Lung (tissue), 11 donors: ENCODE measurements at regions not wholly inside any gene's neighbourhood (a gene's known extent, or its start where the extent isn't known, plus 50 kb on each side); places are given as distances from the start of the nearest gene placed in this dataset.

Source experiments
- ATAC-seq: fragments of 200-7000 bp; cut with Tn5 transposase; one replicate; pipeline ENCODE4 v1.9.1; 2020; ENCODE audit warnings: moderate number of reproducible peaks; ENCODE audit not compliant: insufficient read depth, low FRiP score
- DNase-seq, 3 donors: peaks; one replicate each; pipeline ENCODE4 v3.0.0-alpha.2; 2013 to 2017
- H3K27ac ChIP-seq, 2 donors: one replicate each; pipeline ENCODE4 v1.5.1; 2013; ENCODE audit warnings: mild to moderate bottlenecking in 2 of 2, moderate library complexity in 2 of 2, control low read depth in 1 of 2, inconsistent platforms in 1 of 2, low read depth in 1 of 2, low read length in 1 of 2
- H3K27me3 ChIP-seq, 3 donors: one replicate each; pipeline ENCODE4 v1.5.1; 2013; ENCODE audit warnings: low read length in 2 of 3; ENCODE audit not compliant: control insufficient read depth in 3 of 3, insufficient read depth in 3 of 3
- H3K36me3 ChIP-seq, 4 donors: one replicate each; pipeline ENCODE4 v1.5.1; 2013; ENCODE audit warnings: low read length in 4 of 4, mild to moderate bottlenecking in 1 of 4, moderate library complexity in 1 of 4; ENCODE audit not compliant: control insufficient read depth in 4 of 4, insufficient read depth in 4 of 4
- H3K4me1 ChIP-seq, 5 donors: one replicate each; pipeline ENCODE4 v1.5.1; 2013; ENCODE audit warnings: low read length in 5 of 5, mild to moderate bottlenecking in 2 of 5, moderate library complexity in 1 of 5; ENCODE audit not compliant: control insufficient read depth in 5 of 5, insufficient read depth in 5 of 5
- H3K4me3 ChIP-seq: one replicate; pipeline ENCODE4 v1.5.1; 2013; ENCODE audit warnings: mild to moderate bottlenecking, control low read depth, moderate library complexity
- H3K9ac ChIP-seq, 2 donors: one replicate each; pipeline ENCODE4 v1.5.1; 2013; ENCODE audit warnings: low read length in 2 of 2, control low read depth in 1 of 2; ENCODE audit not compliant: insufficient read depth in 1 of 2
- H3K9me3 ChIP-seq, 4 donors: one replicate each; pipeline ENCODE4 v1.5.1; 2013; ENCODE audit warnings: low read length in 3 of 4, mild to moderate bottlenecking in 1 of 4, moderate library complexity in 1 of 4; ENCODE audit not compliant: control insufficient read depth in 4 of 4, insufficient read depth in 3 of 4
- CTCF ChIP-seq: IDR thresholded peaks from 2 replicates; pipeline ENCODE4 v1.5.1; 2012; ENCODE audit warnings: mild to moderate bottlenecking; ENCODE audit errors: control extremely low read depth, extremely low read depth
- WGBS, 2 donors: extraction: QIAGEN DNeasy Blood & Tissue Kit; methylation state at CpG; one replicate each; pipeline ENCODE4 v1.1.7; 2013; 5-methylcytosine and 5-hydroxymethylcytosine counted together
- donor health status: control.
- donor health status: control.
- donor health status: Bipolar disorder and iron deficiency.
- donor health status: healthy.
- donor health status: DM: yes; HTN: yes; CAD: no.

GRCh38 chr2:52345082-52345481 is 1313.2 kb upstream of the NRXN1 start:
- no peak overlapping the region for H3K4me3 ChIP-seq
- no peak overlapping the region for H3K27ac ChIP-seq
- TF ChIP-seq CTCF = no peak
- H3K36me3 ChIP-seq = no peaks in the 10 kb centered on the region
- H3K9ac ChIP-seq = no peak overlapping the region
- no peaks in the 10 kb centered on the region for H3K27me3 ChIP-seq
- H3K4me1 ChIP-seq = no peaks in the 10 kb centered on the region
- H3K9me3 ChIP-seq = no peaks in the 10 kb centered on the region
- ATAC-seq = no peak
- no peak for DNase-seq

- Histone ChIP-seq H3K4me1 (peaks cover 0 to 2% (median 0%) of the 10 kb centered on the region in 5 donors), H3K27ac (no peak overlapping the region), H3K9me3 (no peaks in the 10 kb centered on the region), H3K9ac (no peak overlapping the region), H3K27me3 (no peaks in the 10 kb centered on the region), H3K4me3 (no peak overlapping the region), H3K36me3 (no peaks in the 10 kb centered on the region)
- no peak for DNase-seq
- 66 to 79% methylated on average over 2 of the region's 2 CpGs for WGBS, 2 donors
- TF ChIP-seq CTCF = no peak
- ATAC-seq = no peak
These were observed 1311.9 kb upstream of the NRXN1 start for GRCh38 chr2:52343706-52344266.

GRCh38 chr2:52343010-52343409 is 1311.1 kb upstream of the NRXN1 start:
- 44 to 95% methylated on average over 1 of the region's 1 CpG for WGBS, 2 donors
- DNase-seq (peak in 1 of 3 donors; percentile 18), ATAC-seq (no peak)
- no peak for TF ChIP-seq CTCF
- Histone ChIP-seq H3K4me1 (peaks cover 0 to 2% (median 0%) of the 10 kb centered on the region in 5 donors), H3K27me3 (no peaks in the 10 kb centered on the region), H3K4me3 (no peak overlapping the region), H3K27ac (no peak overlapping the region), H3K9ac (no peak overlapping the region), H3K9me3 (no peaks in the 10 kb centered on the region), H3K36me3 (no peaks in the 10 kb centered on the region)

GRCh38 chr2:52342458-52342857 is 1310.5 kb upstream of the NRXN1 start:
- H3K4me3 ChIP-seq = no peak overlapping the region
- 72 to 87% methylated on average over 4 of the region's 4 CpGs for WGBS, 2 donors
- no peaks in the 10 kb centered on the region for H3K9me3 ChIP-seq
- H3K27me3 ChIP-seq = no peaks in the 10 kb centered on the region
- no peak for TF ChIP-seq CTCF
- no peak for ATAC-seq
- no peak overlapping the region for H3K27ac ChIP-seq
- DNase-seq = peak in 1 of 3 donors; percentile 32
- no peaks in the 10 kb centered on the region for H3K36me3 ChIP-seq
- no peak overlapping the region for H3K9ac ChIP-seq
- peaks cover 0 to 2% (median 0%) of the 10 kb centered on the region in 5 donors for H3K4me1 ChIP-seq
